Activated T-cell treated with anti-CD3 and anti-CD28 coated beads for 1 hour (primary cell): ENCODE measurements at regions not wholly inside any gene's neighbourhood (a gene's known extent, or its start where the extent isn't known, plus 50 kb on each side); places are given as distances from the start of the nearest gene placed in this dataset.
"Not testable (repeated sequence)": the region's sequence is repeated elsewhere in the genome, so short reads cannot be mapped to it uniquely, and the experiment has no call there.

Experiments used
- DNase-seq: peaks from one replicate; pipeline ENCODE4 v3.0.0-alpha.2; 2020; ENCODE audit warnings: low read depth

- no peak for DNase-seq
These were observed 96.0 kb upstream of the FHL2 start for GRCh38 chr2:105494683-105495425.

DNA sequence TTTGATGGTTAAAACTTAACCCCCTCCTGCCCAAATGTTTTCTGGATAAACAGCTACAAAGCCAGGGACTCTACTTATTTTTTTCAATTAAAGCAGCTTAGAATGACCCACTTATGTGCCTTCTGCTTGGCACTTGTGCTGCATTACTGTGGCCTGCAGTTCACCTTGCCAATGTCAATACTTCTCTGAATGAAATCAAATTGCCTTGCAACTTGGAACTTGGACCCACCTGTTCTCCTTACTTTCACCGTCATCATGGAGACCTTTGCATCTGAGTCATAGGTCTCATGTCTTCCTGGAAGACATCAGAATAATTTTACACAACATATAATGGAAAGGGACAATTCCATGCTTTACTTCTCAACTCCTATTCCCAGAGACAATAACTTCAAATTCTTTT, 92.1 kb upstream of the FHL2 start:
- DNase-seq = no peak

DNA sequence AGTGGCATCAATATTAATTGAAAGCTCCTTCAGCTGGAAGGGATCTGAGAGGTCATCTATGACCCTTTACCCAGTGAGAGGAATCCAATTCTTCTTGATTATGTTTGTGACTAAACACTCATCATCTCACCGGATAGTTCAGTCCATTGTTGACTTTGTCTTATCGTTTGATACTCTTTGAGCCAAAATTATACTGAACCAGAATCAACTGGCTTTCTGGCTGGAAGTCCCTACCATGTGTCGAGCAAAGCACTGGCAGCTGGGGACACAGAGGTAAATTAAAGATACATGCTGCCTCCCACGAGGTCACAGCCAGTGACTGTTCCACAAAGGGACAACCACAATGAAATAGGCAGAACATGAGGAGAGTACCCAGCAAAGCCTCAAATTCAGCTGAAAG, 91.4 kb upstream of the FHL2 start:
- DNase-seq = no peak

DNA sequence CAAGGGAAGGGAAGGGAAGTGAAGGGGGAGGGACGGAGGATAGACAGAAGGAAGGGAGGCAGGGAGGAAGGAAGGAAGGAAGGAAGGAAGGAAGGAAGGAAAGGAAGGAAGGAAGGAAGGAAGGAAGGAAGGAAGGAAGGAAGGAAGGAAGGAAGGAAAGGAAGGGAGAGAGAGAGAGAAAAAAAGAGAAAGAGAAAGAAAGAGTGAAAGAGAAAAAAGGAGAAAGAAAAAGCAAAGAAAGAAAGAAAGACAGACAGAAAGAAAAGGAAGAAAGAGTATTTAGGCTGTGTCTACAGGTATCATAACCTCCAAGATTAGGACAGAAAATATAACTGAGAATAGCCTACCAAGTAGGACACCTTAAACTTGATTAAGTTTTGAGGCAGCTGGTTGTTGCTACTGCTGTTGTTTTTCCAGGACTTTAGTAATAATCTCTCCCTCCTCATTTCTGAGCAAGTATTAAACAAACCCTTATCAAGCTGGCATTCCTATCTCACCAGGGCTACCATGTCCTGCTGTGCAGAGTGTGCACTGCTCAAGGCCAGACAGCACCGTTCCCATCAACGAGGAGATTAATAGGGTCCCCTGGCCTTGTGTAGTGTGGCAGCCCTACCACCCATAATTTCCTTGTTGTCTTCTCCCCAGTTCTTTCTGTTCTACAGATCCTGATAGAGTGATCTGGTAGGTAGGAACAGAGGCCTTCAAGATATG, 90.5 kb upstream of the FHL2 start:
- DNase-seq = no peak

- no peak for DNase-seq
These were observed 89.4 kb upstream of the FHL2 start for GRCh38 chr2:105488285-105488684.

- DNase-seq = no peak
These were observed 88.6 kb upstream of the FHL2 start for GRCh38 chr2:105487142-105488069.

DNA sequence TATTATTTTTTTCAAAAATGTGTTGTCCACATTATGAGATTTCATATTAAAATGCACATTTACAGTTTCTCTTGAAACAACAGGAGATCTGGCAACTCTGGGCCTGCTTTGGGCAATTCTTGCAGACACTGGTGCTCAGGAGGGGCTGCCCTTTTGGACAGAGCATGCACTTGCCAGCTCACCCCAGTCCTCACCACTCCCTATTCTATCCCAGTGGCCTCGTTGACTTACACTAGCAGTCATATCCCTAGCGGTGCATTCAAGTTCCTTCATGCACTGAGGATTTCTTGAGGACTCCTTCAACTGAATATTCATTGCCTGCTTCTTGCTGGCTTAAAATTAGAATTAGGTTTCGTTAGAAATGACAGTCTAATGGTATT, 87.9 kb upstream of the FHL2 start:
- no peak for DNase-seq

DNA sequence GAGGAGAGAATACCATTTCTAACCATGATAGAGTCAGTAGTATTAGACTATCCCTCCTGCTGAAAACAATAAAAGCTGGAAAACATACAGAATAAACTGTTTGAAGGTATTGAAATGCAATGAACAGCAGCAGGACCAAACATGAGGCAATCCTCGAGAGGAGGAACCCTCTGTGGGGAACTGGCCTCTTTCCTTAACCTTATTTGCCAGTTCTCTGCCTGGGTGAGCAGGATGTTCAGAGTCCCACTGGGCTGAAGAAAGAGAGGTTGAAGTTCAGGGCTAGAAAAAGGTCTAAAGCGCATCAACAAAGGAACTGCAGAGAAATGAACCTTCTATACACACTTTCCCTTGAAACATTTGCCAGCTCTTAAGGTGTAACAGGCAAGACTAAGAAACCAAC, 79.8 kb upstream of the FHL2 start:
- DNase-seq = no peak

DNA sequence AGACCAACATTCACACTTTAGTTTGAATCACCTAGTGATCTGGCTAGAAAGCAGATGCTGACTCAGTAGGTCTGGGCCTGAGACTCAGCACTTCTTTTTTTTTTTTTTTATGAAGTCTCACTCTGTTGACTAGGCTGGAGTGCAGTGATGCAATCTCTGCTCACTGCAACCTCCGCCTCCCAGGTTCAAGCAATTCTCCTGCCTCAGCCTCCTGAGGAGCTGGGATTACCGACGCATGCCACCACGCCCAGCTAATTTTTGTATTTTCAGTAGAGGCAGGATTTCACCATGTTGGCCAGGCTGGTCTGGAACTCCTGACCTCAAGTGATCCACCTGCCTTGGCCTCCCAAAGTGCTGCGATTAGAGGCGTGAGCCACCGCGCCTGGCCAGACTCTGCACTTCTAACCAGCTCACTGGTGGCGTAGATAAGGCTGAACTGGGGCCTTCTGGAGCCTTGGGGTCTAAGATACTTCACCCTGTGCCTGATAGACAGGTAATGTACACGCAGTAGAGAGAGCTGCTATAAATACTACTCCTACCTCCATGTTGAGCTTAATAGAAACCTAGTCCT, 78.3 kb upstream of the FHL2 start:
- not testable (repeated sequence) for DNase-seq

DNA sequence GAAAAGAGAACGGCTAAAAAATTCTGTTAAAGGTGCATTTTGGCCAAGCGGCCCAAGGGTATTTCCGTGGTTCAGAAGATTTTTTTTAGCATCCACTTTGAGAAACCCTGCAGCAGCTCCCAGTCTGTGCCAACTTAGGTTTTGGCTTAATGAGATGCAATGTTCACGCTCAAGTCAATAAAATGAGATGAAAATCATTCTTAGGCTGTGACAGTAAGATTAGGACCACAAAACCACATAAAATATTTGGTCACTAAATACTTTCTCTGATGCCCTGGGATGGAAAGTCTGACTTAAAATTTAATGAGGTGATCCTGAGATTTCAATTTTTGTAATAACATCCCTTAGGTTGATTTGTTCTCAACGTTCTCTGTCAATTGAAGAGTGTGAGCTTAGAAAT, 74.2 kb upstream of the FHL2 start:
- DNase-seq = no peak

DNA sequence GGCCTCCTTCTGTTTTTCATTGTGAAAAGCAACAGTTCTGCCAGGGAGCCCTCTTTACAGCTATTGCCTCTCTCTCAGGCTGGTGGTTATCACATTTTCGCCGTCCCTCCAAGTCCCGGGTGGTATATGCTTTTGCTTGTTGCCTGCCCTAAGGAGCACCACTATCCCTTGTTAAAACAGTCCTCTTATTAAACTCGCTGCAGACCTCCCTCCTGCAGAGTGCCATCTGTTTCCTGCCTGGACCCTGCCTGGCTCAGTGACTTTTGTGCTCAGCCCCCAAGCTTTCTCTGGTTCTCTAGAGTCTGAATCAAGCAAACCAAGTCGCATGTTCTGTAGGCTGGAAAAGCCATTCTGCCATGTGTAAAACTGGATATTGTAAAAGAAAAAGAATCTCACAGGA, 72.1 kb upstream of the FHL2 start:
- no peak for DNase-seq

GRCh38 chr2:105469781-105470180, 70.9 kb upstream of the FHL2 start:
- no peak for DNase-seq

GRCh38 chr2:105468582-105469042, 69.8 kb upstream of the FHL2 start:
- no peak for DNase-seq

- DNase-seq = no peak
These were observed 65.5 kb upstream of the FHL2 start for GRCh38 chr2:105464325-105464724.

DNA sequence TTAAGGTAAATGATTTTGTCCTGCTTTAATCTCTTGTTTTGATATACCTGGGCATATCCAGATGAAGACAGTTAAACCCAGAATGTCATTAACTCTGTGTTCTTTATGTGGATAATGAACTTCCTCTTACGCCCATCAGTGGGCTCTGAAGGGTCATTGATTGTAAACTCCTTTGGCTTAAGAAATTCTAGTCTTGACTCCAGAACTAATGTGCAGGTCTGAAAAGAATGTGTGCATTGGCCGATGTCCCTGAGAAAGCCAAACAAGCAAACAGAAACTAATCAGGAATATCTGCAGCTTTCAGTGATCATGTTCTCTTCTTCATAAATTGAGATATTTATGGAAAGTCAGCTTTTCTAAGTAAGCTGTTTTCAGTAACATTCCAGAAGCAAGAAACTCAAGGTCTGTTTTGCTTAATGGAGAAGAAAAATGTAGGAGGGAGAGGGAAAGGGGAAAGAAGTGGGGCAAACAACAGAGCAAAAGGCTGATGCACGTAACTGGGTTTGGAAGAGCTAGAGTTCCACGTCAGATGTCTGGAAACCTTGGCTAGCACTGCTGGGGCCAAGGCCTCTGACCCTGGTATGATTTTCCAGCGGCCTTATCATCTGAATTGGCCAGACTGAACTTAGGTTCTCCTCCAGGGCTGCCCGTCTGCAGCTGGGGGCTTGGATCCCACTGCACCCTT, 61.3 kb upstream of the FHL2 start:
- no peak for DNase-seq

DNA sequence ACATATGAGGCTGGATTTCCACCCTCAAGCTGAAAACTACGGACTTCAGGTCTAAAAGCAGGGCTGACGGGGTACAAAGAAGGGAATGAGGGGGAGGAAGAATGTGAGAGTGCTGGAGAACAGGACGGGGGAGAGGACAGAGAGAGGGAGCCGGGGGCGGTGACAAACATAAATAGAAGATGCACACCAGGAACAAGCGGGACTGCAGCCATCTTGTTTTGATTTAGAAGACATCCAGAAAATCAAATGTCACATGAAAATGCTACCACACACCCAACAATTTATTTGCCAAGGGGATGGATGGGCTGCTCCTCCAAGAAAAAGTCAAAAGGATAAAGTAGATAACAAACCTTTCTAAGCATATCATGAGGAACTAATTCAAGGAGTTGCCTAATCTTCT, 59.2 kb upstream of the FHL2 start:
- DNase-seq = no peak

- no peak for DNase-seq
These were observed 56.7 kb upstream of the FHL2 start for GRCh38 chr2:105455488-105456003.

GRCh38 chr2:105454801-105455485, 56.1 kb upstream of the FHL2 start:
- no peak for DNase-seq

DNA sequence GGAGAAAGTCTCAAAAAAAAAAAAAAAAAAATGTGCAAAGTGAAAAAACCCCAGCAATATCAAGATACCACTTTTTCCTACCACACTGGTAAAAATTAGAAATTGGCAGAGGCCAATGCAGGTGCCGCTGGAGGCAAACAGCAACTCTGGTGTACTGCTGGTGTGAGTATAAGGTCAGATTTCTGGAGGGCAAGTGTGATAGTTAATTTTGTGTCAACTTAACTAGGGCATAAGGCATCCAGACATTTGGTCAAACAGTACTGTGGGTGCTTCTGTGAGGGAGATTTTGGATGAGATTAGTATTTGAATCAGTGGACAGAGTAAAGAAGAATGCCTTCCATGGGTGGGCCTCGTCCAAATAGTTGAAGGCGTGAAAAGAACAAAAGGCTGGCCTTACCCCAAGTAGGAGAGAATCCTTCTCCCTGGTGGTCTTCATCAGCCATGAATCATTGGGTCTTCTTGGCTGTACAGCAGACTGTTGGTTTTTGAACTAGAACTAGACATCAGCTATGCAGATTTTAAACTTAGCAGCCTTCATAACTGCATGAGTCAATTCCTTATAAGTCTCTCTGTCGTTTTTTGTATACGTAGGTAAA, 52.8 kb upstream of the FHL2 start:
- no peak for DNase-seq

DNA sequence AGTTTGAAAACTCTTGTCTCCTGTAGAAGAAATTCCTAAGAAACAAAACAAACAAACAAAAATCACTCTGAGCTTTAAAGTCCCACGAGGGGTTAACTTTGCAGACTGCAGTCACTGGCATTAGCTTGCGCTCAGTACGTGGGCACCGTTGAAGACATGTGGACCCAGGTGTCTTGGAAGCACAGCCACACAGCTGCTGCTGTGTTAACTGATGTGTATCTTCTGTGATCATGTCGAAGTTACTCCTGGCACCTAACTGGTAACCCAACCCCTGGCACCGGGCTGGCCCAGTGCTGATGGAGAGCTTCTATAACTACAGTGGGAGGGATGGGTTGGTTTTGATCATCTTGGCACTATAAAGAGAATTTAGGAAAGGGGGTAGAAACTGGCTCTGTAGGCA, 51.6 kb upstream of the FHL2 start:
- no peak for DNase-seq

DNA sequence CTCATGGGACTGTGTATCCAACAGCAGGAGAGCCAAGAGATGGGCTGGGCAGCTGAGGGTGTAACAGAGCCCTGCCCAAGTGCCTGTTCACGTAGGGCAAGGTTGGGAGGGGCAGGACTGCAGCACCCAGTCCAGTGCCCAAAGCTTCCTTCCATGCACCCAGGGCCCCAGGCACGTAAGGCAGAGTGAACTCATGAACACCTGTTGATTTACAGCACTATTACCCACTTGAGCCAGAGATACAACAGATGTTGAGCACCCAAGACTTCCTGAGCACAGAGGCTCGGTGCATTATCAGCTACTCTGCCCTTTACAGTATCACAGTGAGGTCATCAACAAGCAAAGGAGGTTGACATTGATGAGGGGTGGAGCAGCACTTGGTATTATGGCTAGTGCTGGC, 50.2 kb upstream of the FHL2 start:
- DNase-seq = no peak
